HepG2 (cell line): ENCODE measurements at regions not wholly inside any gene's neighbourhood (a gene's known extent, or its start where the extent isn't known, plus 50 kb on each side); places are given as distances from the start of the nearest gene placed in this dataset.

Experiments used
- AHR ChIP-seq: IDR thresholded peaks from 2 replicates; pipeline ENCODE4 v1.6.1; 2018; ENCODE audit warnings: missing genetic modification reagents, missing compliant biosample characterization
- FOXA3 ChIP-seq: IDR thresholded peaks from 2 replicates; pipeline ENCODE4 v1.6.1; 2016; ENCODE audit warnings: missing genetic modification reagents, missing compliant biosample characterization
- HMG20A ChIP-seq: IDR thresholded peaks from 2 replicates; pipeline ENCODE4 v1.6.1; 2016; ENCODE audit warnings: borderline replicate concordance
- HOXA7 ChIP-seq: sonication (generic); formaldehyde crosslinking; IDR thresholded peaks from 2 replicates; pipeline ENCODE4 v1.8.1; 2022; ENCODE audit warnings: mild to moderate bottlenecking, missing genetic modification reagents, moderate library complexity
- MAX ChIP-seq: IDR thresholded peaks from 2 replicates; pipeline ENCODE4 v1.6.1; 2012; ENCODE audit warnings: inconsistent platforms
- POLR2G ChIP-seq: fragments of 200-400 bp; formaldehyde crosslinking; IDR thresholded peaks from 2 replicates; pipeline ENCODE4 v1.6.1; 2018; ENCODE audit warnings: mild to moderate bottlenecking, low read depth, low read length, moderate library complexity
- RCOR2 ChIP-seq: IDR thresholded peaks from 2 replicates; pipeline ENCODE4 v1.6.1; 2016; ENCODE audit warnings: missing biosample characterization, missing genetic modification reagents
- REST ChIP-seq, 2 experiments: IDR thresholded peaks; 2 replicates each; pipeline ENCODE4 v1.6.1; 2011 to 2012; ENCODE audit warnings: low read length in 2 of 2, borderline replicate concordance in 1 of 2, low read depth in 1 of 2, mild to moderate bottlenecking in 1 of 2, moderate library complexity in 1 of 2
- RNF219 ChIP-seq: sonication (generic); formaldehyde crosslinking; IDR thresholded peaks from 2 replicates; pipeline ENCODE4 v1.5.0; 2020; ENCODE audit warnings: mild to moderate bottlenecking, missing genetic modification reagents
- SALL1 ChIP-seq: sonication (generic); formaldehyde crosslinking; IDR thresholded peaks from 2 replicates; pipeline ENCODE4 v1.8.0; 2022; ENCODE audit warnings: mild to moderate bottlenecking, missing genetic modification reagents
- SAP130 ChIP-seq: IDR thresholded peaks from 2 replicates; pipeline ENCODE4 v1.6.1; 2016; ENCODE audit warnings: low read depth
- SETDB1 ChIP-seq: sonication (generic); formaldehyde crosslinking; IDR thresholded peaks from 2 replicates; pipeline ENCODE4 v1.5.1; 2020; ENCODE audit warnings: missing genetic modification reagents, mild to moderate bottlenecking, borderline replicate concordance
- SIX1 ChIP-seq: sonication (generic); formaldehyde crosslinking; IDR thresholded peaks from 2 replicates; pipeline ENCODE4 v1.4.0; 2020; ENCODE audit warnings: missing genetic modification reagents, borderline replicate concordance
- SOX13 ChIP-seq, 3 experiments: fragments of 450-650 bp in 1 of 3; sonication (generic) in 1 of 3; formaldehyde crosslinking in 1 of 3; IDR thresholded peaks in 2 of 3; conservative IDR thresholded peaks in 1 of 3; 2 replicates each; pipeline versions ENCODE4 v1.5.0 to v1.6.1; 2016 to 2020; ENCODE audit warnings: antibody characterized with exemption in 1 of 3, mild to moderate bottlenecking in 1 of 3, missing compliant biosample characterization in 1 of 3, missing genetic modification reagents in 1 of 3, moderate library complexity in 1 of 3
- TEAD3 ChIP-seq: optimal IDR thresholded peaks from 2 replicates; pipeline ENCODE3; 2016; ENCODE audit warnings: borderline replicate concordance
- ZFP36 ChIP-seq: fragments of 150-350 bp; IDR thresholded peaks from 2 replicates; pipeline ENCODE4 v1.6.1; 2018; ENCODE audit warnings: borderline replicate concordance, low read length, low read depth; ENCODE audit not compliant: partially characterized antibody
- ZNF280D ChIP-seq: sonication (generic); formaldehyde crosslinking; IDR thresholded peaks from 2 replicates; pipeline ENCODE4 v1.5.1; 2020; ENCODE audit warnings: mild to moderate bottlenecking, missing genetic modification reagents
- ZNF644 ChIP-seq: IDR thresholded peaks from 2 replicates; pipeline ENCODE4 v1.6.1; 2016; ENCODE audit warnings: low read depth

- TF ChIP-seq REST (IDR thresholded peaks at IDR 0.05; ENCODE audit: borderline replicate concordance in 1 of 2, low read depth in 1 of 2, low read length in 2 of 2) (0 out of 4 replicates have a peak, but pooled peaks of 1 of the 2 experiments have one; percentile 31), FOXA3 (0 out of 2 replicates have a peak, but pooled peaks have one; percentile 8), MAX (peak; percentile 36; the same call in 1 of the 2 replicates), SETDB1 (CRISPR knock-in tag) (no peak), ZNF644 (CRISPR knock-in tag) (peak; percentile 93), TEAD3 (peak; percentile 54), RCOR2 (no peak), SOX13 (IDR thresholded peaks at IDR 0.05) (no peak), SOX13 (CRISPR knock-in tag; conservative IDR thresholded peaks at IDR 0.05 in 1 of 2, IDR thresholded peaks at IDR 0.05 in 1 of 2) (peak in 1 of 2 experiments; percentile 51; a peak in 1 of 4 replicates), SAP130 (CRISPR knock-in tag) (0 out of 2 replicates have a peak, but pooled peaks have one; percentile 21), RNF219 (CRISPR knock-in tag) (no peak), ZNF280D (CRISPR knock-in tag) (no peak), SALL1 (CRISPR knock-in tag) (no peak), POLR2G (no peak), ZFP36 (no peak), AHR (CRISPR knock-in tag) (no peak), HOXA7 (no peak), SIX1 (no peak), HMG20A (CRISPR knock-in tag) (peak; percentile 36; the same call in 1 of the 2 replicates)
Measured at GRCh38 chr3:153553605-153553945, 391.5 kb downstream of the RAP2B start (continued).
